Keratinocyte (primary cell): ENCODE measurements at regions not wholly inside any gene's neighbourhood (a gene's known extent, or its start where the extent isn't known, plus 50 kb on each side); places are given as distances from the start of the nearest gene placed in this dataset.

ENCODE experiments used
- EZH2 ChIP-seq: IDR thresholded peaks from one replicate; pipeline ENCODE4 v1.6.1; 2012; ENCODE audit warnings: inconsistent platforms, mild to moderate bottlenecking, low read length, moderate library complexity
- TF ChIP-seq, protein P1 (sequence below), 3 experiments: IDR thresholded peaks in 1 of 3; conservative IDR thresholded peaks in 1 of 3; optimal IDR thresholded peaks in 1 of 3; 2 replicates in 2 of 3; 3 replicates in 1 of 3; pipeline versions ENCODE3 to v1.5.1; 2011; ENCODE audit warnings: low read length in 3 of 3, mild to moderate bottlenecking in 3 of 3, moderate library complexity in 2 of 3, control low read depth in 1 of 3, inconsistent platforms in 1 of 3; ENCODE audit not compliant: insufficient read depth in 2 of 3; ENCODE audit errors: extremely low read depth in 1 of 3

DNA sequence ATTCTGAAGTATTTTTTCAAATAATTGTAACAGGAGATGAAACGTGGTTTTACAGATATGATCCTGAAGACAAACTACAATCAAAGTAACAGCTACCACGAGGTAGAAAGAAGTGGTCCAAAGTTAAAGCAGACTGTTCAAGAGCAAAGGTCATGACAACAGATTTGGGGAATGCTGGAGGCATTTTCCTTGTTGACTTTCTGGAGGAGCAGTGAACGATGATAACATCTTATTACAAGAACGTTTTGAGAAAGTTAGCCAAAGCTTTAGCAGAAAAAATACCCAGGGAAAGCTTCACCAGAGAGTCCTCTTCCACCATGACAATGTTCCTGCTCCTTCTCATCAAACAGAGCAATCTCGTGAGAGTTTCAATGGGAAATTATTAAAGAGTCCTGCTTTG is 145.4 kb upstream of the NREP start:
- TF ChIP-seq, protein P1, sequence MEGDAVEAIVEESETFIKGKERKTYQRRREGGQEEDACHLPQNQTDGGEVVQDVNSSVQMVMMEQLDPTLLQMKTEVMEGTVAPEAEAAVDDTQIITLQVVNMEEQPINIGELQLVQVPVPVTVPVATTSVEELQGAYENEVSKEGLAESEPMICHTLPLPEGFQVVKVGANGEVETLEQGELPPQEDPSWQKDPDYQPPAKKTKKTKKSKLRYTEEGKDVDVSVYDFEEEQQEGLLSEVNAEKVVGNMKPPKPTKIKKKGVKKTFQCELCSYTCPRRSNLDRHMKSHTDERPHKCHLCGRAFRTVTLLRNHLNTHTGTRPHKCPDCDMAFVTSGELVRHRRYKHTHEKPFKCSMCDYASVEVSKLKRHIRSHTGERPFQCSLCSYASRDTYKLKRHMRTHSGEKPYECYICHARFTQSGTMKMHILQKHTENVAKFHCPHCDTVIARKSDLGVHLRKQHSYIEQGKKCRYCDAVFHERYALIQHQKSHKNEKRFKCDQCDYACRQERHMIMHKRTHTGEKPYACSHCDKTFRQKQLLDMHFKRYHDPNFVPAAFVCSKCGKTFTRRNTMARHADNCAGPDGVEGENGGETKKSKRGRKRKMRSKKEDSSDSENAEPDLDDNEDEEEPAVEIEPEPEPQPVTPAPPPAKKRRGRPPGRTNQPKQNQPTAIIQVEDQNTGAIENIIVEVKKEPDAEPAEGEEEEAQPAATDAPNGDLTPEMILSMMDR (optimal IDR thresholded peaks at IDR 0.05 in 1 of 3, IDR thresholded peaks at IDR 0.05 in 1 of 3, conservative IDR thresholded peaks at IDR 0.05 in 1 of 3; ENCODE audit: extremely low read depth in 1 of 3, insufficient read depth in 2 of 3, low read length in 3 of 3): no peak
- TF ChIP-seq EZH2: no peak
